NCI-H128 (cell line): ENCODE measurements at regions not wholly inside any gene's neighbourhood (a gene's known extent, or its start where the extent isn't known, plus 50 kb on each side); places are given as distances from the start of the nearest gene placed in this dataset.
"Not testable (repeated sequence)": the region's sequence is repeated elsewhere in the genome, so short reads cannot be mapped to it uniquely, and the experiment has no call there.

Experiments used
- DNase-seq: peaks from one replicate; lab custom pipeline; 2025; ENCODE audit not compliant: unreplicated experiment; lab: John Stamatoyannopoulos, UW

DNA sequence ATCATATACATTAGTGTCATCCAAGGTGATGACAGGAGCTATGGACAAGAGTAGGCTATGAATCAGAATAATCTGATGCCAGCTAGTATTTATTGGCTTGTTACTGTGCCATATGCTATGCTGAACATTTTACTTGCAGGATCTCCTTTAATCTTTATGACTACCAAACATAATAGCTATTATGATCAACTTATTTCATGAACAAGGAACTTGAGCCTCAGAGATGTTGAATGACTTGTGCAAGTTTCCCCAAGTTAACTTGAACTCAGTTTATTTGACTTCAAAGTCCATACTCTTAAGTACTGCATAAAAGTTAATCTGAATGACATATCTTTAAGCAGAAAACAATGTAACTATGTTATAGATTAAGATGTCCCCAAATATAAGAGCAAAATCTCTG lies 178.8 kb upstream of the ARHGAP20 start:
- no peak for DNase-seq

DNA sequence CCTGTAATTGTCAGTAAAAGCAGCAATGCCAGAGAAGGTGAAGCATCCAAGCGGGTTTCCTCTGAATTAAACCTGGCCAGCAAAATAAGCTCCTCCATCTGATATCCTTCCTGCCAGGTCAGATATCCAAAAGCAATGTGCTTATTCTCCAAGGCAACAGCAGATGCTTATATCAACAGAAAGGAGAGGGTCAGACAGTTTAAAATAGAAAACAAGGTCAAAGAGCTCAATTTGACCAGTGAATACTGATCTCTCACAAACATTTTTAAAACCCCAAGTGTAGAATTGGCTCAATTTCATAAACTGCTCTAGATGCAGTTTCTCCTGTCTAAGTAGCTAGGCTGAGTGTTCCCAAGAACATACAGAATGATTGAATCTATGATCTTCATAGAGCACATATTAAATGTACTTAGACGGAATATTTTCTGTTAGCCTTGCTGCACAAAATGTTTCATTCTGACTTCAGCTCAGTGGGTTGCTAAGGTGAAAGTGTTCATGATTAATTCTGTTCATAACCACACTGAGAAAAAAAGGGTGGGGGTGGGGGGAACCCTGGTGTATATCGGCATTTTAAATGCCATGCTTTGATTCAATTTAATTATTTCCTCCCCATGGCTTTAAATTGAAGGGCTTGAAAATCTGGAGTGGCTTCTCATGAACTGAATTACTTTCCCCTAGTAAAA lies 174.2 kb upstream of the ARHGAP20 start:
- no peak for DNase-seq

DNA sequence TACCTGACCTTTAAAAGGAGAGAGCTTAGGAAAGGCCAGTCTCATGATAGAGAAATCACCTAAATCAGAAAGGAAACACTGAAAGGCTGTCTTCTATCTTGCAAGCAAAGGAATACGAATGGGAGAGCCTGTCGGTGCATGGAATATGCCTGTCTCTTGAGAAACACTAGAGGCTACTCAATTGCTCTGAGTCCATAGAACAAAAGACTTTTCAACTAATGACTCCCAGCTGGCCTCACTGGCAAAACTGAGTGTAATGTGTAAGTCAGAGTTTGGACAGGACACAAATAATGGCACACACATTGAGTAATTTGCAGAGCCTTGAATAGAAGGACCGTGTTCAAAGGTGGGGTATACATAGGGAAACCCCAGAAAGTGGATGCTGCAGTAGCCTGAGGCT lies 171.0 kb upstream of the ARHGAP20 start:
- no peak for DNase-seq

DNA sequence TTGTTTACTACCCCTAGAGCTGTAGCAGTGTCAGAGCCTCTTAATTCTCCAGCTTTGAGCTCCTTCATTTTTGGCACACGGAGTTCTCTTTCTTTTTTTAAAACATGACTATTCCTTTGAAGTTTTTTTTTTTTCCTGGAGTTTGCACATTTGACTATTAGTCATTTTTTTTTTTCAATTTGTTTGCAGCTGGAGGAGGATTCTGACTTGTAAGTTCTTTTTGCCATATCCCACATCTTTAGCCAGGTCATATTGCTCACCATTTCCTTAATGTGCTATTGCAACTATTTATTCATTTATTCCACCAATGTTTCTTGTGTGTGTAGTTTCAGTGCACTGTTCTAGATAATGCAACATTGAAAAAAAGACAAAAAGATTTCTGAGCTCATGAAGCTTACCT lies 166.3 kb upstream of the ARHGAP20 start:
- DNase-seq = no peak

DNA sequence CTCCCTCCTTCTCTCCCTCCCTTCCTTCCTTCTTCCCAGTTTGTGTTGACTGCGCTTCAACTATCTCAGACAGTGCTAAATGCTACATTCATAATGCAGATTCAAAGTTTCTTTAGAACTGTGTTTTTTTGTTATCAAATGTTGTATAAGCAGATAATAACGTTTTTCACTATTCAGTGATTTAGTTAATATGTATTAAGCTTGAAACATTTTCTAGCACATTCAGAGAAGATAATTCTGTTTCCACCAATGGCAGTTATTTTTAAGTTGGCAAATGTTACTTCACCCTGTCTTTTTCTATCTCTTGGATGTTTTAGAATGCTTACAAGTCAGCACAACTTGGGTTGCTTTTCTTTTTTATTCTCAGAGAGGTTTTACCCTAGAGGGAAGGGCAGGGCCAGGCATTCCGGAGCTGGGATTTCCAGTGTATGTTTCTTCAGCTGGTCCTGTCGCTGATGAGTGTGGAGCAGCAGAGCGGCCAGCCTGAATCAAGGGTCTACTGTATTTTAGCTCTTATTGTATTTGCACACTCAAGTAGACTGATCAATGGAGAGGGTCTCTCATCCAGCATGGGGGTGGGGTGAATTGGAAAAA lies 162.3 kb upstream of the ARHGAP20 start:
- no peak for DNase-seq

DNA sequence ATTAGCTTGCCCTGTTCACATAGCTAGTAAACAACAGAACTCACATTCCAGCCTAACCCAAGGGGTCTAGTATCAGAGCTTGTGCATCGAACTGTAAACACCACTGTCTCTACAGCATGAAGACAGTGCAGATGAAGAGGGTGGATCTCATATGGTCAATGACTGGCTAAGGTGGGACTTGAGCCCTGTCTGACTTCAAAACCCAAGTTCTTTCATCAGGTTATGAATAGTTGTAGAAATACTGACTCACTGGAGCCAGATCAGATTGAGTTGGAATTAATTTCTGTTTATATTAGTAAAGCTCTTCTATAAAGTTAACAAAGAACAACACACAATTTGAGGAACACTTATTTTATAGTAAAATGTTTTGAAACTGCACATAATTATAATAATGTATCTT lies 161.7 kb upstream of the ARHGAP20 start:
- DNase-seq = no peak

DNA sequence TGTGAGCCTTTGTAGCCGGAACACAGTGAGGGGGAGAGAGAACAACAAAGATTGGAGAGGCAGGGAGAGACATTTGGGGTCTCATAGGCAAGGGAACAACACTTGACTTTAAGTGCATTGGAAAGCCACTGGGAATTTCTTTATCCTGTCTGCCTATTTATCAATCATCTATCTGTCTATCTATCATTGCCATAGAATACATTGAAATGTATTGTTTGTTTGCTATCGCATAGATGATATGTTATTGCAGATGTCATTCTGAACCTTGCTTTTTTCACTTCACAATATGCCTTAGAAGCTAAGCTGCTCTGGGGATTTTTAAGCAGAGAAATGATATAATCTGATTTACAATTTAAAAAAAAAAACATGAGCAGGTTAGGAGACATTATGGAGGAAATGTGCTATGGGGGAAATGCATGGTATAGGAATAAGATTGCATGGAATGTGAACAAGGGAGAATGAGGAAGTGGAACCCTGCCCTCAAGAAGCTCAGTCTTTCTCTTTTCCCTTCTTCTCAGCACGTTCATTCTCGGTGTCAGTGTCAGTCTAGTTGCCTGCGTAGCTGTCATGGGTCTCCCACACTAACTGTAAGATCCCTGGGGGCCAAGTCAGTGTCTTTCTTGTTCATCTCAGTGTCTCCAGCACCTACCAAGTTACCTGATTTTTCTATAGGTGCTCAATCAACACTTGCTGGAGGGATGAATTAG lies 158.7 kb upstream of the ARHGAP20 start:
- no peak for DNase-seq

DNA sequence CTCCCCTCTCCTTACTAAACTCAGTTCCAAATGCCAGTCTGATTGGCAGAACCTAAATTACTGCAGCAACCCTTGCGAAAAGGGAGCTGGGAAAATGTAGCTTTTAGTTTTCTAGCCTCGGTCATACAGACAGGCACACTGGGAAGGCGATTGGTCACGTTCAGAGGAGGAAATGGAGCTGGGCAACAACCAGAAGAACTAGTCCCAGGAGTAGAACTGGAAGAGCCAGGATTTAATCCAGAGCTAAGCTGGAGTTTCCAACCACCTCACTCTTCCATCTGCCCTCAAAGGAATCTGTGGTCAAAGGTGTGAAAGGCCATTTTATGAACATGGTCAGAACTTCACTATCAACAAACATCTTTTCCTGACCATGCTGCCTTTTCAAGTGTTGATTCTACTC lies 155.7 kb upstream of the ARHGAP20 start:
- no peak for DNase-seq

DNA sequence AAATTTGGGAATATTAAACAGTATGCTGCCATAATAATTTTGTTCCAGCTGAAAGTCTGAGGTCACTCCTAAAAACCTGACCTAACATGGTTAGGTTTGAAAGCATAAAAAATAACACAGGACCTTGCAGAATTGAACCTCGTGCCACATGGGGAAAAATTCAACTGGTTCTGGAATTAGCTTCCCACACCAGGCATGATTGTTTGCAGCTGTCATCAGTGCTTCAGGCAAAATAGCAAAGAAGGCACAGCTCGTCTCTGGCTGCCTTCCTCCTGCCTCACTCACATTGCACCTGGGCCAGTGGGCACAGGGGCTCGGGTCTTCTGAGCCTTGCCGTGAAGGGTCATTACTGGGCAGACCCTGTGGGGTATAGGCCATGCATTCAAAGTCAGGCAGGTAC lies 153.8 kb upstream of the ARHGAP20 start:
- no peak for DNase-seq

DNA sequence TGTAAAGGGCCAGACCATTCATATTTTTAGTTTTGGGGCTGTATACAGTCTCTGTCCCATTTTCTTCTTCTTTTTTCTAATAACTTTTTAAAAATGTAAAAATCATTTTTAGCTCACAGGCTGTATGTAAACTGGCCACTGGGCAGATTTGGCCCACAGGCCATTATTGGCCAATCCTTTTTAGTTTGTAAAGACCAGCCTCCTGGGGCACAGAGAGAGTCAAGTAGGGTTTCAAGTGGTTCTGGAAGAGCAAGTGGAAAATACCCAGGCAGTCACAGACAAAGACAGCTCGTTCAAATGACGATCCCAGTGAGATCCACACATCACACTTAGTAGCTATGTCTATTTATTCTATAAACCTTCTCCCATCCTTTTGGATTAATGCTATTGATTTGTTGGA lies 150.2 kb upstream of the ARHGAP20 start:
- DNase-seq = no peak

DNA sequence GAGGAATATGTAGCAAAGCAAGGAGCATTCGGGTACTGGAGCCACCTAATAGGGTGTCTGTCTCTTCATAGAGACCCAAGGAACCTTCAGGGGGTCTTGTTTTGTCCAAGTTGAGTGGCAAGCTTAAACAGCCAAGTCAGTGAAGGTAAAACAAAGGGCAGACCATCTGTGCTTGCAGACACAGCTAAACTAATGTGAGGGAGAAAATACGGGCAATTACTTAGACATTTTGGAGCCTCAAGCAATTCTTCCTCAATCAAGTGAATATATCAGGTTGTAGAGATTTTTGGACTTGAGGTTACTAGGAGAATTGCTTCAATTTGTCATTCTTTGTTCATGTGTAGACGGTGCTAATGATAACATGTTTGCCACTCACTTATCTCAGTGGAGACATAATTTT lies 148.2 kb upstream of the ARHGAP20 start:
- DNase-seq = no peak

DNA sequence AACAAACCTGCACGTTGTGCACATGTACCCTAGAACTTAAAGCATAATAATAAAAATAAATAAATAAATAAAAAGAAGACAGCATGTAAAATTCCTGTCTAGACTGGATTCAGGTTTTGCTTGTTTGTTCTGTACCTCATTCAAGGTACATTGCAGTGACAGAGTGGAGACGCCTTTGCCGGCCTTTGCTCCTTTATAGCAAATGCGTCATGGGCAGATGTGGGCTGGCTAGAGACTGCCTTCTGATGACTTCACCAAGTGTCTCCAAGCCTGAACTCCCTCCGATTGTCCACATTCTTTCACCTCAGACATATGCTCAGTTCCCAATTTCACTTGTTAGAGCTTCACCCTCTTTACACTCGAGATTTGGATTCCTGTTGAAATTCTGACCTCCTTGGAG lies 147.8 kb upstream of the ARHGAP20 start:
- no peak for DNase-seq

DNA sequence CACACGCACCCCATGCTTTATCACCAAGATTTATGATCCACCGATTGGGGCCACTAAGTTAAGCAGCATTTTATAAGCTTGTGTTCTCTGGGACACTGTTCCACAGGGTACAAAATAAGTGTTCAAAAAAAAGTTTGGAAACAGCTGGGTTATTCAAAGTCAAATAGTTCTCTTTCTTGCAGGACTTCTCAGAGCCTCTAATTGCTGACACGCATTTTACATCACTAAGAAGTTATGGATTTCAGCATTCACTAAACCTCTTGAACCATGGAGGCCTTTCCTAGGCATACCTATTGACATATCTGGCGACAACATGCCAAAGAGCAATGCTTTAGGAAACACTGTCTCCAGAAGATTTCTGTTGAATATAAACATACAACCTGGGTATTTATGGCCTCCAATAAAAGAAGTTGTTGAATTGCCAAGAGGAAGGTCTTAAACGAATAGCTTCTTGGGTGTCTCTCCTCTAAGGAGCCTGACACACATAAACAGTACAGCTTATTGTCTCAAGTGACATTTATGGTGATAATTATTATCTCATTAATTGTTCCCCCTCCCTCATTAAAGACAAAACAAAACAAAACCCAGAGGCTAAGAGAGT lies 147.1 kb upstream of the ARHGAP20 start:
- no peak for DNase-seq

DNA sequence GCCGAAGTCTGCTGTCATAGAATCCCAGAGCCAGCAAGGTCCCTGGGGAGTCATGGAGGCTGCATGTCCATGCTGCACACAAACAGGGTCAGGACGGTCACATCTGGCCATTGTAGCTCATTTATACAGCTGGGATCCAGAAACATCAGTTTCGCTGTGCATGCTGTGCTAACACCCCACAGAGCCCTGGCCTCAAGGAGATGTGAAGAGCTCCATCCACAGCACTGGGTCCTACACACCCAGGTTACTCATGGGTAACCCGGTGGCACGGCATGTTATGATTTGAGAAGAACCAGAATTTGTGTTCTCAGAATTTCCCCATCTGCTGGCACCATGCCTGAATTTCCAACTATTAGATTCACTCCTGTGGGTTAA lies 146.3 kb upstream of the ARHGAP20 start:
- no peak for DNase-seq

DNA sequence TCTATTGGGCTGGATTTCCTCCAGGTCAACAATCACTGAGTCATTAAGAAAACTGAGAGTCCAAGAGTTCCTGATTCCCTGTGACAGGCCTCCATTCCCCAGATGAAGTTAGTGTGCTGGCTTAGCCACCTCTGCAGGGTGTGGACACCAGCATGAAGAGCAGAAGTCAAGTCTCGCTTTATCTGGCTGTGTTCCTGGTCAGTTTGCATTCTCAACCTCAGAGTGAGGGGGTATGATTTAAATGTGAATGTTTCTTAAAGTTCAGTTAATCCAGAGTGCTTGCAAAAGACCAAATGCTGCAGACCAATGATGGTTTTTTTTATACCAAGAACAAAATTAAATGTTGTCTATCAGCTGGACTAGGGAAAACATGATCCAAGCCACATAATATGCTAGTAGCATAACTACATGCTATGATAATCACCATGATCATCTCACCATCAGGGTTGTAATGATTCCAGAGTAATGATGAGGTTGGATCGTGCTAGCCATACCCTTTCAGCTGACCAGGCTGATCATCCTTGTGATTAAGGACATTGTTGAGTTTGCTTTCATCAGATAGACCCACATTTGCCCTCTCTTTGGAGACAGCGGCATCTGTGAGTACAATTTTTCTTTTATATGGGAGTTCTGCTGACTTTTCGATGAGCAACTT lies 145.8 kb upstream of the ARHGAP20 start:
- no peak for DNase-seq

DNA sequence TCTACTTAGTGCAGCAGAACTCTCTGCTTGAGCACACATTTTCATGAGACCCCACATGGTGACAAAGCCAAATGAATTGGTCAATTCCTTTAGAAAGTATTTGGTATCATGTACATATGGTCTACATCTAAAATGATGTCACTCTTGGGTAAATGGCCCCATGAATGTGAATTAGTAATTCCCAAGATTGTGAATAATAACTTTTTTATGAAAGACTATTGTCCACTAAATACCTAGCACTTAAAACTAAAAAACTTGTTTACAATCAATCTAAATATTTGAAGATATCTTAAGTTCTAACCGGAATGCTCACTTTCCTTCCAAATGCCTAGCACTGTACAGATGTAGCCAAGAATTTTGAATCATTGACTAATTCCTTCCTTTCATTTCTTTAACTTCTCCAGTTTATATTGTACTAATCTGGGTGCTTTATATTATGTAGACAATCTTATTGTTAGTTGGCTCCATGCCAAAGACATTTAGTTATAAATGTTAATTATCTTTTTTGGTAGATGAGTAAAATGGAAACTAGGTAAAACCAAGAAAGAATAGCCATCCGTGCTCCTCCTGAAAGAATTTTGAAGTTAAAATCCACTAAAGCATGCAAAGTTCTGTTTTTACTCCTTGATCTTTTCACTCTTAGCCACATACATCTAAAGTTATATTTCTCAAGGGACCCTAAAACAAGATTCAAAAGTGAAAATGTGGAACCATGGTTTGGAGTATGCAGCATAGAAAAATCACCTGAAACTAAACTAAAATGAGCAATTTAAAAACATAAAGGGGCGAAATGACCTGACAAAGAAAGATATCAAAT lies 145.0 kb upstream of the ARHGAP20 start:
- DNase-seq = no peak

DNA sequence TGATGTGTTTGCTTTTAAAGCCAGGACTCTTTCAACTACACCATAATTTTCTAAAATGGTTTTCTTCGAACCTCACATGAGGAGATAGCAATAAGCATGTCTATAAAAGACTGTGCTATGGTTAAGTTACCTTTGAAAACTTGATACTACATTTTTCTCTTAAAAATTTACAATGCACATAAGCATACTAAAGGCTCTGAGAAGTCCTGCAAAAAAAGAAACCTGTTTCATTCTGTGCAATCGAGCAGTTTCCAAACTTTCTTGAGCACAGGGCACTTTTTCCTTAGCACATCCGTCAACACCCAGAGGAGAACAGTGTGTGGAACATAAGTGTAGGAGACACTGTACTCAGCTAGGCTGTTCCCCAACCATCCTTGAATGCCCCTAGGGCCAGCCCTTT lies 144.1 kb upstream of the ARHGAP20 start:
- DNase-seq = no peak

DNA sequence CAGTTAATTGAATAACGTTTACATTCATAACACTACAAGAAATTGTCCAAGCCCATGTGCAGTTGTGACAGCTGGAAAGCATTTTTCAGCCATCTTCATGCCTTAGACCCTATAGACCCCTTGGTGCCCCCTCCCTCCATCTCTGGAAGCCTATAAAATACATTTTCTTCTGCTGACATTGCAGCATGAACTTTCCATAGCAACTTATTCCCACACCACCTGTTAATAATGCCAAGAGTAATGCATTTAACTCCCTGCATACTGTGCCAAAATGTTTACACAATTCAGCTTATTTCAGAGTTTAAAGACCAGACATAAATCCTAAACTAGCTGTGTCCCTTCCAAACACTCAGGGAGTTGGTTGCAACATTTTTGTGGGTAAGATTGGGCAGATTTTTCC lies 143.0 kb upstream of the ARHGAP20 start:
- no peak for DNase-seq

DNA sequence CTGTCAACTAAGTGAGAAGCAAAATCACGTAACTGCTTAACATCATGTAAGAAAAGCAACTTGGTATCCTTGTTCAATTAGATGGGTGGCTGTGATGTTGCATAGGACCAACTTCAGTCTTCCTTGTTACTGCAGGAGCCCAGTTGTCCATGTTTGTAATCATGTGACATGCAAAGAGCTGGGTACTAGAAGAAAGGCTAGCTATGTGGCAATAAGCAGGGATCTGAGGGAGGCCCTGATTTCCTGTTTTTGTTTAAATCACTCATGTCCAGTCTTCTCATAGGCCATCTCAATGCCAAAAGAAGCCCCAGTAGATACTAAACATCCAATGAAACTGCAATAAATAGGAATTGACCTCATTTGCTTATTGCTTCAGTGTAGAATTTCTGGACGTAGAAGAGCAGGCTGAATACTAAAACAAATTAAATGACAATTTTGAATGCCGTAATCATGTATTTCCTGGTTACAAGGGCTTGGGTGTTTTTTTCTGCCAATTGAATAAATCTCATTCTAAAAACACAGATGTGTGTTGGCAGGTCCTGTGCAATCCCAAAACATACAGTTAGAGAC lies 140.8 kb upstream of the ARHGAP20 start:
- no peak for DNase-seq

DNA sequence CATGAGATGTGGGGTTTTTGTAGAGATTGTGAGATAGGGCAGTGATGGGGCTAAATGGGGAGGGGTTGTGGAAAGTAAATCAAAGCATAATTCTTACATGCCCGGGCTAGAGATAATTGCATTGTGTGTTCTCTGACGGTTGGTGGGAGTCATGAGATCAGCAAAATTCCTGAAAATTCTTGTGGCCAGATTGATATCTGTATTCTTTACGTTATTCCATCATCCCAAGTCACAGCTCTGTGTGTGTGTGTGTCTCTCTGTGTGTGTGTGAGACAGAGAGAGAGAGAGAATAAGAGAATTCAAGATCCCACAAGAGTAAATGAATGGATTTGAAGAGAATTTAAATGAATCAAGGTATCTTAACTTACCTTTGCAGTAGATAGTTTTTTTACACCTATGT lies 138.6 kb upstream of the ARHGAP20 start:
- no peak for DNase-seq

DNA sequence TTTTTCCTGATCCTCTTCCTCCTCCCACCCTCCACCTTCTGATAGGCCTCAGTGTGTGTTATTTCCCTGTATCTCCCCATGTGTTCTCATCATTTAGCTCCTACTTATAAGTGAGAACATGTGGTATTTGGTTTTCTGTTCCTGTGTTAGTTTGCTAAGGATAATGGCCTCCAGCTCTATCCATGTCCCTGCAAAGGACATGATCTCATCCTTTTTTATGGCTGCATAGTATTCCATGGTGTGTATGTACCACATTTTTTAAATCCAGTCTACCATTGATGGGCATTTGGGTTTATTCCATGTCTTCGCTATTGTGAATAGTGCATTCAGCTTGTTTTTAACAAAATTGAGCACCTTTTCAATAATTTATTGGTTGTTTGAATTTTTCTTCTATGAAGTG lies 130.8 kb upstream of the ARHGAP20 start:
- DNase-seq = not testable (repeated sequence)
